ENCODE measurements at regions not wholly inside any gene's neighbourhood (a gene's known extent, or its start where the extent isn't known, plus 50 kb on each side); places are given as distances from the start of the nearest gene placed in this dataset.

DNA sequence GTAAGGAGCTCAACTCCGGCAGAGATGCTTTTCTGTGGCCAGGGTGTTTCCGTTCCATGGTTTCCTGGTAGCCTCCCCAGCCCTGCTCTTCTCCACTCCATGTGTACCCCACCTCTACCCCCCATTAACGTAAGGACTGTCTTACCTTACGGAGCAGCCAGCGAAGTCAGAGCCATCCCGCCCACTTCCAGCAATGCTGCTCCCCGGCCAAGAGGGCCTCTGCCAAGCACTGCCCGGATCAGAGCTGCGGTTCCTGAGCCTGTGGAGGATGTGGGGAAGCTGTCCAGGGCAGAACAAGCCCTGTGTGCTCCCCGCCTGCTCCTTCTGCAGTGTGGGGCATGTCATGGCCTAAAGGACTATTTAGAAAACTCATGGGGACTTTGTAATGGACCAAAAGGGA is 261.2 kb downstream of the GADD45G start:
- TF ChIP-seq, protein P1, sequence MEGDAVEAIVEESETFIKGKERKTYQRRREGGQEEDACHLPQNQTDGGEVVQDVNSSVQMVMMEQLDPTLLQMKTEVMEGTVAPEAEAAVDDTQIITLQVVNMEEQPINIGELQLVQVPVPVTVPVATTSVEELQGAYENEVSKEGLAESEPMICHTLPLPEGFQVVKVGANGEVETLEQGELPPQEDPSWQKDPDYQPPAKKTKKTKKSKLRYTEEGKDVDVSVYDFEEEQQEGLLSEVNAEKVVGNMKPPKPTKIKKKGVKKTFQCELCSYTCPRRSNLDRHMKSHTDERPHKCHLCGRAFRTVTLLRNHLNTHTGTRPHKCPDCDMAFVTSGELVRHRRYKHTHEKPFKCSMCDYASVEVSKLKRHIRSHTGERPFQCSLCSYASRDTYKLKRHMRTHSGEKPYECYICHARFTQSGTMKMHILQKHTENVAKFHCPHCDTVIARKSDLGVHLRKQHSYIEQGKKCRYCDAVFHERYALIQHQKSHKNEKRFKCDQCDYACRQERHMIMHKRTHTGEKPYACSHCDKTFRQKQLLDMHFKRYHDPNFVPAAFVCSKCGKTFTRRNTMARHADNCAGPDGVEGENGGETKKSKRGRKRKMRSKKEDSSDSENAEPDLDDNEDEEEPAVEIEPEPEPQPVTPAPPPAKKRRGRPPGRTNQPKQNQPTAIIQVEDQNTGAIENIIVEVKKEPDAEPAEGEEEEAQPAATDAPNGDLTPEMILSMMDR (IDR thresholded peaks at IDR 0.05), result no peak
- TF ChIP-seq POLR2A (IDR thresholded peaks at IDR 0.05) (no peak), POLR2AphosphoS5 (IDR thresholded peaks at IDR 0.05) (no peak)

Data from gastroesophageal sphincter (tissue), 3 donors.